ENCODE measurements at regions not wholly inside any gene's neighbourhood (a gene's known extent, or its start where the extent isn't known, plus 50 kb on each side); places are given as distances from the start of the nearest gene placed in this dataset.
"Not testable (repeated sequence)": the region's sequence is repeated elsewhere in the genome, so short reads cannot be mapped to it uniquely, and the experiment has no call there.

- Histone ChIP-seq H3K27ac (no peak overlapping the region), H3K36me3 (no peaks in the 10 kb centered on the region), H3K27me3 (no peaks in the 10 kb centered on the region), H3K4me1 (no peaks in the 10 kb centered on the region), H3K4me3 (no peak overlapping the region), H3K9me3 (no peaks in the 10 kb centered on the region)
- TF ChIP-seq CTCF (IDR thresholded peaks at IDR 0.05), result no peak
- intact Hi-C loops (cut with DNase I; ENCODE audit: low total_unique reads), result no loop called here
- no peak for DNase-seq
Measured at GRCh38 chrX:3943965-3944364, 230.5 kb upstream of the PRKX start.

- no peaks in the 10 kb centered on the region for H3K27me3 ChIP-seq
- H3K36me3 ChIP-seq, result no peaks in the 10 kb centered on the region
- intact Hi-C loops (cut with DNase I; ENCODE audit: low total_unique reads), result no loop called here
- H3K27ac ChIP-seq, result no peak overlapping the region
- no peak overlapping the region for H3K4me3 ChIP-seq
- no peaks in the 10 kb centered on the region for H3K4me1 ChIP-seq
- H3K9me3 ChIP-seq, result no peaks in the 10 kb centered on the region
- DNase-seq, result no peak
- TF ChIP-seq CTCF (IDR thresholded peaks at IDR 0.05), result no peak
- no peak for TF ChIP-seq POLR2A (IDR thresholded peaks at IDR 0.05)
Measured at GRCh38 chrX:3940000-3940610, 226.7 kb upstream of the PRKX start.

- intact Hi-C loops (cut with DNase I; ENCODE audit: low total_unique reads), result no loop called here
- H3K36me3 ChIP-seq, result no peaks in the 10 kb centered on the region
- DNase-seq, result no peak
Measured at GRCh38 chrX:3938587-3938986, 225.1 kb upstream of the PRKX start.

GRCh38 chrX:3935196-3935595, 221.7 kb upstream of the PRKX start:
- H3K4me1 ChIP-seq; H3K36me3 ChIP-seq; H3K9me3 ChIP-seq; DNase-seq; H3K27ac ChIP-seq; intact Hi-C loops (cut with DNase I; ENCODE audit: low total_unique reads); H3K4me3 ChIP-seq; H3K27me3 ChIP-seq: not testable (repeated sequence)

More at GRCh38 chrX:3938587-3938986, 225.1 kb upstream of the PRKX start:
- TF ChIP-seq CTCF (IDR thresholded peaks at IDR 0.05), result no peak
- no peak for TF ChIP-seq POLR2A (IDR thresholded peaks at IDR 0.05)
- no peaks in the 10 kb centered on the region for H3K4me1 ChIP-seq
- no peaks in the 10 kb centered on the region for H3K27me3 ChIP-seq
- no peak overlapping the region for H3K27ac ChIP-seq
- no peak overlapping the region for H3K4me3 ChIP-seq
- no peaks in the 10 kb centered on the region for H3K9me3 ChIP-seq

GRCh38 chrX:3920424-3921017, 207.1 kb upstream of the PRKX start:
- intact Hi-C loops (cut with DNase I; ENCODE audit: low total_unique reads); H3K36me3 ChIP-seq; H3K9me3 ChIP-seq; H3K27ac ChIP-seq; H3K27me3 ChIP-seq; DNase-seq; H3K4me3 ChIP-seq; H3K4me1 ChIP-seq: not testable (repeated sequence)

GRCh38 chrX:3919668-3920423, 206.4 kb upstream of the PRKX start:
- H3K9me3 ChIP-seq; H3K27ac ChIP-seq; H3K36me3 ChIP-seq; H3K27me3 ChIP-seq; H3K4me3 ChIP-seq; DNase-seq; intact Hi-C loops (cut with DNase I; ENCODE audit: low total_unique reads); H3K4me1 ChIP-seq: not testable (repeated sequence)

- H3K4me3 ChIP-seq; H3K9me3 ChIP-seq; DNase-seq; H3K27ac ChIP-seq; H3K36me3 ChIP-seq; intact Hi-C loops (cut with DNase I; ENCODE audit: low total_unique reads); H3K27me3 ChIP-seq; H3K4me1 ChIP-seq: not testable (repeated sequence)
Measured at GRCh38 chrX:3914813-3915212, 201.4 kb upstream of the PRKX start.

GRCh38 chrX:3914059-3914458, 200.6 kb upstream of the PRKX start:
- H3K9me3 ChIP-seq; DNase-seq; intact Hi-C loops (cut with DNase I; ENCODE audit: low total_unique reads); H3K27me3 ChIP-seq; H3K4me3 ChIP-seq; H3K36me3 ChIP-seq; H3K4me1 ChIP-seq; H3K27ac ChIP-seq: not testable (repeated sequence)

- H3K27ac ChIP-seq; intact Hi-C loops (cut with DNase I; ENCODE audit: low total_unique reads); H3K9me3 ChIP-seq; DNase-seq; H3K4me1 ChIP-seq; H3K36me3 ChIP-seq; H3K4me3 ChIP-seq; H3K27me3 ChIP-seq: not testable (repeated sequence)
Measured at GRCh38 chrX:3911012-3911411, 197.6 kb upstream of the PRKX start.

GRCh38 chrX:3910611-3911010, 197.2 kb upstream of the PRKX start:
- H3K4me1 ChIP-seq; H3K36me3 ChIP-seq; intact Hi-C loops (cut with DNase I; ENCODE audit: low total_unique reads); DNase-seq; H3K4me3 ChIP-seq; H3K9me3 ChIP-seq; H3K27ac ChIP-seq; H3K27me3 ChIP-seq: not testable (repeated sequence)

Data from uterus (tissue), 3 donors.